Muscle layer of duodenum (tissue), 2 donors: ENCODE measurements at regions not wholly inside any gene's neighbourhood (a gene's known extent, or its start where the extent isn't known, plus 50 kb on each side); places are given as distances from the start of the nearest gene placed in this dataset.
"Not testable (repeated sequence)": the region's sequence is repeated elsewhere in the genome, so short reads cannot be mapped to it uniquely, and the experiment has no call there.

ENCODE experiments used
- H3K27ac ChIP-seq: one replicate; pipeline ENCODE4 v1.7.0; 2013; ENCODE audit warnings: mild to moderate bottlenecking, low read length
- H3K27me3 ChIP-seq: one replicate; pipeline ENCODE4 v1.7.0; 2013; ENCODE audit warnings: low read depth, mild to moderate bottlenecking, control low read depth, low read length
- H3K36me3 ChIP-seq, 2 donors: one replicate each; pipeline ENCODE4 v1.7.0; 2013; ENCODE audit warnings: low read length in 2 of 2, control low read depth in 1 of 2, mild to moderate bottlenecking in 1 of 2; ENCODE audit not compliant: insufficient read depth in 2 of 2, control insufficient read depth in 1 of 2
- H3K4me1 ChIP-seq, 2 donors: one replicate each; pipeline ENCODE4 v1.7.0; 2013; ENCODE audit warnings: low read length in 2 of 2, mild to moderate bottlenecking in 2 of 2, control low read depth in 1 of 2, moderate library complexity in 1 of 2; ENCODE audit not compliant: insufficient read depth in 2 of 2, control insufficient read depth in 1 of 2
- H3K4me3 ChIP-seq, 2 donors: one replicate each; pipeline ENCODE4 v1.7.0; 2013; ENCODE audit warnings: low read length in 2 of 2, low read depth in 1 of 2, mild to moderate bottlenecking in 1 of 2
- H3K9me3 ChIP-seq, 2 donors: one replicate each; pipeline ENCODE4 v1.7.0; 2013; ENCODE audit warnings: low read length in 2 of 2, control low read depth in 1 of 2, mild to moderate bottlenecking in 1 of 2; ENCODE audit not compliant: control insufficient read depth in 1 of 2
- donor health status: healthy.

DNA sequence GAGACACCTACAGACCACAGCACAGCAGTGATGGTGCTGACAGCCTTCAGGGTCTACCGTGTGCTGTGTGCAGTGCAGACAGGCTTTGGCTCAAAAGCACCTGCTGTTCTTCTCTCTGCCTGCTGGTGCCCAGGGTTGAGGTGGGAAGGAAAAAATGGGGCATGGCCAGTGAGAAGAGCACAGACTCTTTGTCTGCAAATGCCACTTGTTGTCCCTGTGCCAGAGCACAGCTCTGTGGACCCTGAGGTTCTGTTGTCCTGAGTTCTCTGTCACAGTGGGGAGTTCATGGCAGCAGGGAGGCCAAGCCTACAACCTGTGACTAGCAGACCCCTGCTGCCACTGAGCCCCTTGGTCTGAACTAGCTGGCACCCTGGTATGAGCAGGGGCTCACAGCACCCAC is 376.7 kb downstream of the GLRX3 start:
- Histone ChIP-seq H3K4me3 (no peak overlapping the region), H3K27ac (no peak overlapping the region), H3K36me3 (no peaks in the 10 kb centered on the region), H3K4me1 (no peaks in the 10 kb centered on the region), H3K9me3 (no peaks in the 10 kb centered on the region), H3K27me3 (no peaks in the 10 kb centered on the region)

DNA sequence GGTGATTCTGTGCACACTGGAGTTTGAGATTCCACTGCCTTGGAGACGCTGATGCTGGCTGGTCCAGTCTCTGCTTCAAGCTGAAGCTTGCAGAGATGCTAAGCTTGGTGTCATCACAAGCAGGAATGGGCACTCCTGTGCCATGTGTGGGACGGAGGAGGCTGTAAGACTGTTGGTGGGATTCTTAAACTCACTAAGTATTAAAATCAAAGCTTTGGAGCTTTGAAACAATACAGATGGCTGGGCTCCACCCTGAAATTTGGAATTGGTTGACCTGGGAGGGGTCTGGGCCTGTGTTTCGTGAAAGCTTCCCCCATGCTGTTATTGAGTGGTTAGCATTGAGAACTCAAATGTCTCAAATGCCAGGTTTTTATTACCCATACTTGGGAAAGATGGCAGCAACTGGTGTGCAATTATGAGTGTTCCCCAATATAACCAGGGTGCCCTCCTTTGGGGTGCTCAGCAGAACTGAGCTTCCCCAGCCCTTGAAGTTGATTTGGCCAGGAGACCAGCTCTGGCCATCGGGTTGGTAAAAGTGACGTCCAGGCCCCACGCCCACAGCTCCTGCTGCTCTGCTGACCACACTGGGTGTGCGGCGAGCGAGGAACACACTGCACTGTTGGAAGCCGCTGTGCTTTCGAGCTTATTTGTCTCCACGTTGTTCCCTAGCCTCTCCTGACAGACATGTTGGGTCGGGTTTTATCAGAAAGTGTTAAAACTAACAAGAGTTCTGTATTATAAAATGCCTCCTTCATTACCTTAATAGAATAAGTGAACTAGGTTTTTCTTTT is 377.7 kb downstream of the GLRX3 start:
- Histone ChIP-seq H3K27me3 (no peaks in the 10 kb centered on the region), H3K27ac (no peak overlapping the region), H3K9me3 (no peaks in the 10 kb centered on the region), H3K4me1 (no peaks in the 10 kb centered on the region), H3K4me3 (no peak overlapping the region), H3K36me3 (no peaks in the 10 kb centered on the region)

DNA sequence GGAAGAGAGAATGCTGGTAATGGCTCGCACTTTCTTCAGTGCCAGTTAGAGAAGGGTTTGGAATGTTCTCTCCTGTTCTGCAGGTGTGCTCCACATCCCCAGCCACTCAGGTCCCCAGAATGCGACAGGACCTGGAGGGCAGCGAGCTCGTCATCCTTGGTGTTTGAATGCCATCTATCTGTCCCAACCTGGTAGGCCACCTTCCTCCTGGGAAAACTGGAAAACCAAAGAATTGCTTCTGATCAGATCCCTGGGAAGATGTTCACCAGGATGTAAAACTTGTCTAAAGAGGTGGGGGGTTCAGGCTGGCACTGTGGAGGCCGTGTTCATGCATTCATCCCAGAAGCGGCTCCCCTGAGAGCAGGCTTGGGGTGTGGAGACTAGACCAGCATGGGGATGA is 379.5 kb downstream of the GLRX3 start:
- Histone ChIP-seq H3K27ac (no peak overlapping the region), H3K36me3 (no peaks in the 10 kb centered on the region), H3K9me3 (peaks cover 5 to 7% of the 10 kb centered on the region in 2 donors), H3K27me3 (no peaks in the 10 kb centered on the region), H3K4me3 (no peak overlapping the region), H3K4me1 (no peaks in the 10 kb centered on the region)

DNA sequence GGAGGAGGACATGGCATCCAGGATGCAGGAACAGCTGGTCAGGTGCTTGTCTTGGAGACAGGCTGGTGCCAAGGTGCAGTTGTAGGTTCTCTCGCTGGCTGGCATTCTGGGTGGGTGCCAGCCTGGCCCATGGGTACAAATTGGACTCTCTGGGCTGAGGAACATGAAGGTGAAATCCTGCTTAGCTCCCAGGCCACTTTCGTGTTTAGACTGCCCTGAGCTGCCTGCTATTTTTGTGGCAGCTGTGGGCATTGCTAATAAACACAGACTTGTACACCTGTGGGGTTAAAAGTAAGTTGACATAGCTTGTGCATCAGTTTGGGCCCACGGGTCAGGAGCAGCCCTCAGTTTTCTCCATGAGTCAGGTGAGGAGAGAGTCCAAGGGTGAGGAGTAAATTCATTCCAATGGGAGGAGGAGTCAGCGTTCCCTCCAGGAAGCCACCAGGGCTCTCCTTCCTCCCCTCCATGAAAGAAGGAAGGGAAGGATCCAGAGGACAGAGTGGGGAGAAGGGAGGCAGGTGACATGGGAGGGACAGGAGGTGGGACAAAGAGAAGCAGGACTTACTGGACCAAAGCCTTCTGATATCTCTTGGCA is 380.0 kb downstream of the GLRX3 start:
- H3K9me3 ChIP-seq, result peaks cover 5 to 7% of the 10 kb centered on the region in 2 donors
- no peaks in the 10 kb centered on the region for H3K4me1 ChIP-seq
- no peaks in the 10 kb centered on the region for H3K36me3 ChIP-seq
- no peak overlapping the region for H3K27ac ChIP-seq
- H3K27me3 ChIP-seq, result no peaks in the 10 kb centered on the region
- H3K4me3 ChIP-seq, result no peak overlapping the region

- H3K4me3 ChIP-seq, H3K27ac ChIP-seq, H3K9me3 ChIP-seq, H3K4me1 ChIP-seq, H3K27me3 ChIP-seq, H3K36me3 ChIP-seq: not testable (repeated sequence)
These were observed 382.7 kb downstream of the GLRX3 start for GRCh38 chr10:130518921-130519320.

GRCh38 chr10:130519791-130520190 is 383.6 kb downstream of the GLRX3 start:
- Histone ChIP-seq H3K27ac (no peak overlapping the region), H3K9me3 (peaks cover 5 to 7% of the 10 kb centered on the region in 2 donors), H3K27me3 (no peaks in the 10 kb centered on the region), H3K4me3 (no peak overlapping the region), H3K4me1 (no peaks in the 10 kb centered on the region), H3K36me3 (no peaks in the 10 kb centered on the region)

DNA sequence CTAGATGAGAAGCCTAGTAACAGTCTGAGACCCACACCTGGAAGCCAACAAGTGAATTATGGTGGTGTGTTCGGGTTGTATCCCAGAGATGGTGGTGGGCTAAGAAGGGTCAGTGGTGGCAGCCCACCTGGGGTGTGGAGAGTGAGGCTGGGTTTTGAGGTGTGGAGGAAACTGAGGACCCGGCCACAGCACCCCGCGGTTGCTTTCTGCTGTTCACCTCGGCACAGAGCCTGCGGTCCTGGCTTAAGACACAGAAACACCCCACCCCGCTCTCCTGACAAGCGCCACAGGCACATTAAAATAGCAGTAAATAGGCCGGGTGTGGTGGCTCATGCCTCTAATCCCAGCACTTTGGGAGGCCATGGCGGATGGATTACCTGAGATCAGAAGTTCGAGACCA is 395.1 kb downstream of the GLRX3 start:
- H3K9me3 ChIP-seq, result no peaks in the 10 kb centered on the region
- no peak overlapping the region for H3K4me3 ChIP-seq
- H3K36me3 ChIP-seq, result no peaks in the 10 kb centered on the region
- no peaks in the 10 kb centered on the region for H3K4me1 ChIP-seq
- H3K27me3 ChIP-seq, result no peaks in the 10 kb centered on the region
- H3K27ac ChIP-seq, result no peak overlapping the region

DNA sequence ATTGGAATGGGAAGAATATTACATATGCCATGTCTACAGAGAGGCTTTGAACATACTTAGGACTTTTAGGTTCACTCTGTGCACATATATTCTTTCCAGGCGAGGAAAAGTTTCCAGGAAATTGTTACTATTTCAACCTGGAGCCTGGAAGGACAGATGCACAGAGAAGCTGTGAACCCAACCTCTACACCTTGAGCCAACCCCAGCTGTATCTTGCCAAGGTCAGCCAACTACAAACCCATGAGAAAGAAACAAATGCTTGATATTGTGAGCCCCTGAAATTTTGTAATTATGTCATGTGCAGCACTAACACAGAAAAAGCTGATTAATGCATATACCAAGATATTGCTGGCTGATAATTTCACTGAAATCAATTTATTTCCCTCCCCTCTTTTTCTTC is 404.9 kb downstream of the GLRX3 start:
- H3K27ac ChIP-seq, result no peak overlapping the region
- no peaks in the 10 kb centered on the region for H3K4me1 ChIP-seq
- no peak overlapping the region for H3K4me3 ChIP-seq
- no peaks in the 10 kb centered on the region for H3K27me3 ChIP-seq
- H3K9me3 ChIP-seq, result no peaks in the 10 kb centered on the region
- no peaks in the 10 kb centered on the region for H3K36me3 ChIP-seq

DNA sequence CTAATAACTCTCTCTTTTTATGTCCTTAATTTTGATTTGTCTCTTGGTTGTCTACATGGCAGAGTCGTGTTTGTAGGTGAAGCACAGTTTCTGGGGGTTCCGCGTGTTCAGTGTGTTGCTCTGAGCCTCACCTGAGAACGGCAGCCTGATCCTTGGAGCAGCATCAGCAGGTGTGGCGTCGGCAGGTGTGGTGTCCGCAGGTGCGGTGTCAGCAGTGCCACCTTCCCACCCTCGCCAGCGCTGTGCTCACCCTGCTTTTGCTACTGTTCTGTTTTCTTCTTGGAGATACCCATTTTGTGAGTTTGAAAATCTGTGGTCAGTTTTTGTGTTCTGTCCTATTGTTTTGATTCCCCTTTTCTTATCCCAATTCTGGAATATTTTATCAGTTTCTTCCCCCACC is 406.6 kb downstream of the GLRX3 start:
- Histone ChIP-seq H3K4me1 (no peaks in the 10 kb centered on the region), H3K4me3 (no peak overlapping the region), H3K27me3 (no peaks in the 10 kb centered on the region), H3K27ac (no peak overlapping the region), H3K9me3 (no peaks in the 10 kb centered on the region), H3K36me3 (no peaks in the 10 kb centered on the region)

DNA sequence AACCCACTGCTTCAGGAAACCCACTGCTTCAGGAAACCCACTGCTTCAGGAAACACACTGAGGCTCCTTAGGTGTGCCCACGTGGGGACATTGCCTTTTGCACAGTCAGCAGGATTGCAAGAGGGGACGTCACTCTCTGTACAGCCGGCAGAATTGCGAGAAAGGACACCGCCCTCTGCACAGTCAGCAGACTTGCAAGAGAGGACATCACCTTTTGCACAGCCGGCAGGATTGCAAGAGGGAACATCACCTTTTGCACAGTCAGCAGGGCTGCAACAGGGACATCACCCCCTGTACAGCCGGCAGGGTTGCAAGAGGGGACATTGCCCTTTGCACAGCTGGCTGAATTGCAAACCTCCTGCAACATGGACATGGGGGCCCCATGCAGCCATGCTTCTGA is 407.6 kb downstream of the GLRX3 start:
- Histone ChIP-seq H3K4me3 (no peak overlapping the region), H3K27ac (no peak overlapping the region), H3K4me1 (no peaks in the 10 kb centered on the region), H3K27me3 (no peaks in the 10 kb centered on the region), H3K36me3 (no peaks in the 10 kb centered on the region), H3K9me3 (no peaks in the 10 kb centered on the region)

- Histone ChIP-seq H3K36me3 (no peaks in the 10 kb centered on the region), H3K9me3 (no peaks in the 10 kb centered on the region), H3K27ac (no peak overlapping the region), H3K27me3 (no peaks in the 10 kb centered on the region), H3K4me1 (no peaks in the 10 kb centered on the region), H3K4me3 (no peak overlapping the region)
These were observed 408.9 kb downstream of the GLRX3 start for GRCh38 chr10:130545122-130545521.

DNA sequence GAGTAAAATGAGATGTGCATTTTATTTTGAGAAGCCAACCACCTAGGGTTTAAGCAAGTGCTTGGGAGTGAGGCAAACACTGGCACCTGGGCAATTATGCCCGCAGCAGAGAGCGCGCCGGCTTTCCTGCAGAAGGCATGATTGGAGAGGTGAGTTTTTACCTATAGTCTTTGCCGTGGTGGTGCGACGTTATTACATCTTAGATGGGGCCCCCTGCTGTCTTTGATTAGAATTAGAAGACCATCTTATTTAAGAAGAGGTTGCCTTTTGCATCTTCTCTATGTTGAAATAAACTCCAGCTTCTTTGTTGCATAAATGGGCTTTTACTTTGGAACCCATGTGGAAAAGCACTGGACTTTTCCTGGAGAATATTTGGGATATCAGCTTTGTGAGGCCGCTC is 409.5 kb downstream of the GLRX3 start:
- H3K27me3 ChIP-seq, result no peaks in the 10 kb centered on the region
- no peak overlapping the region for H3K27ac ChIP-seq
- H3K4me1 ChIP-seq, result no peaks in the 10 kb centered on the region
- H3K36me3 ChIP-seq, result no peaks in the 10 kb centered on the region
- H3K4me3 ChIP-seq, result no peak overlapping the region
- no peaks in the 10 kb centered on the region for H3K9me3 ChIP-seq
